GM18511 (cell line): ENCODE measurements at regions not wholly inside any gene's neighbourhood (a gene's known extent, or its start where the extent isn't known, plus 50 kb on each side); places are given as distances from the start of the nearest gene placed in this dataset.

ENCODE experiments used
- ATAC-seq: cut with Tn5 transposase; IDR thresholded peaks from one replicate; pipeline ENCODE4 v1.9.1; 2021; ENCODE audit warnings: mild to moderate bottlenecking, moderate library complexity; ENCODE audit not compliant: unreplicated experiment

DNA sequence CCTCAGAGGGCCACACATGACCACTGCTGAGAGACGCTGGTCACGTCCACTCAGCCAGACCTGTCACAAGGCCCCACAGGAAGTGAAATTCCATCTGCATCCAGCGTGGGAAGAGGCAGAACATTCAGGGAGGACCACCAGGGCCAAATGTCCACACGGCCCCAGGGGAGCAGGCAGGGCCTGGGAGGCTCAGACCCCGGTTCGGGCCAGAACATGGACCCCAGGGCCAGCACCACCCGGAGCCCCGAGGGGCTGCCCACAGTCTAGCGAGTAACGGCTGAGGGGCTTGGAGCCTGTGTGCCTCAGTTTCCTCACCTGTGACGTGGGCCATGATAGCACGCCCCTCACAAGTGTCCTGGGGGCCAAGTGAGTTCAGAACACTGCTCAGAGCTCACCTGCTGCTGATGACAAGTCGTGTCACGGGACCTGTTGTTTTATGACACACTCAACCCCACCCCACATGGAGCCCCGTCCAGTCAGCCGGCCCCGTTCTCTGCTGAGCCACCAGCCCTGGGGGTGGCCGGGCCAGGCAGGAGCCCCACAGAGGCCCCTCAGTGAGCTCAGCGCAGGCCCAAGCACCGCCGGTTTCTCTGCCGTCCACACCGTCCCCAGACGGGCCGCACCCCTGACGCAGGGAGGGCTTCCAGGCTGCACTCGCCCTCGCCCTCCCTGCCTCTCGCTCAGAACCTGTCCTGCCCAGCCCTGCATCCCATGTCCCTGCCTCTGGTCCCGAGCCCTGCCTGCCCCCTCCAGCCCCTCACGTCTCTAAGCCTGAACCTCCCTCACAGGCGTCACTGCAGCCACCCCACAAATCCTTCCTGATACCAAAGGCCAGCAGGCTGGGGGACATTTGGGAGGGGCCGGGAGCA is 79.5 kb upstream of the GALNT9 start:
- no peak for ATAC-seq

DNA sequence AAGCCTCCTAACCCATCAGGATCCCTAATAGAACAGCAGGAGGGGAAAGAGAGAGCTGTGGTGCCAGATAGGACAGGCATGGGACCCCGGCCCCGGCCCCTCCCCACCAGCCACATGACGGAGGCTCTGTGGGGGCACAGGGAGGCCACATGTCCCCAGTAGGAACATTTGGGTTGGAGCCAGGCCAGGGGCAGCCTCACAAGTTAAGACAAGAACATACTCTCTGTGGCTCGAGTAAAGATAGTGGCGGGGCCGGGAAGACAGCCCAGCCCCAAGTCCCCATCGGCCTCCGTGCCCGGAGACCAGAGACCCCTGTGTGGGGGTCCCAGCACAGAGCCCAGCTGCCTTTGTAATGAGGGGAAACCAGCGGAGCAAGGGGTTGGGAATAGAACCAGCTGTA is 78.6 kb upstream of the GALNT9 start:
- ATAC-seq: no peak

DNA sequence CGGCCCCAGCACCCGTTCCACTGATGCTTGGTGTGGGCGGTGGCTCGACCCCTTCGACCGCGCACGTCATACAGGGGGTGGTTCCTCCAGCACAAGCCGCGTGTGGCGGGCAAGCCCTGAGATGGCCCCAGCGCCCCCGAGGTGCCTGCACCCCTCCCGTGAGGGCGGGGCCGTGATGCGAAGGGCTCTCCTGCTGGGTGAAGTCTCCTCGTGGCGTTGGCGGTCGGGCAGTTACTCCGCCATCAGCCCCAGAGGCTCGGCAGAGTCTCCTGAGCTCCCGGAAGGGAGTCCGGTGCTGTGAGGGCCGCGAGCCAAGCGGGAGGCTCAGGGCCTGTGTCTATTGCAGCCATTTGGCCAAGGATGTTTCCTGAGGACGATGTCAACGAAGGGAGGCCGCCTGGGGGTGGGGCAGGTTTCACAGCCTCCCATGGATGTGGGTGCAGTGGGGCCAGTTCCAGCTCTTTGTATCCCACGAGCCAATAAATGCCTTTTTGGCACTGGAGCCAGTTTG is 78.1 kb upstream of the GALNT9 start:
- ATAC-seq: no peak

DNA sequence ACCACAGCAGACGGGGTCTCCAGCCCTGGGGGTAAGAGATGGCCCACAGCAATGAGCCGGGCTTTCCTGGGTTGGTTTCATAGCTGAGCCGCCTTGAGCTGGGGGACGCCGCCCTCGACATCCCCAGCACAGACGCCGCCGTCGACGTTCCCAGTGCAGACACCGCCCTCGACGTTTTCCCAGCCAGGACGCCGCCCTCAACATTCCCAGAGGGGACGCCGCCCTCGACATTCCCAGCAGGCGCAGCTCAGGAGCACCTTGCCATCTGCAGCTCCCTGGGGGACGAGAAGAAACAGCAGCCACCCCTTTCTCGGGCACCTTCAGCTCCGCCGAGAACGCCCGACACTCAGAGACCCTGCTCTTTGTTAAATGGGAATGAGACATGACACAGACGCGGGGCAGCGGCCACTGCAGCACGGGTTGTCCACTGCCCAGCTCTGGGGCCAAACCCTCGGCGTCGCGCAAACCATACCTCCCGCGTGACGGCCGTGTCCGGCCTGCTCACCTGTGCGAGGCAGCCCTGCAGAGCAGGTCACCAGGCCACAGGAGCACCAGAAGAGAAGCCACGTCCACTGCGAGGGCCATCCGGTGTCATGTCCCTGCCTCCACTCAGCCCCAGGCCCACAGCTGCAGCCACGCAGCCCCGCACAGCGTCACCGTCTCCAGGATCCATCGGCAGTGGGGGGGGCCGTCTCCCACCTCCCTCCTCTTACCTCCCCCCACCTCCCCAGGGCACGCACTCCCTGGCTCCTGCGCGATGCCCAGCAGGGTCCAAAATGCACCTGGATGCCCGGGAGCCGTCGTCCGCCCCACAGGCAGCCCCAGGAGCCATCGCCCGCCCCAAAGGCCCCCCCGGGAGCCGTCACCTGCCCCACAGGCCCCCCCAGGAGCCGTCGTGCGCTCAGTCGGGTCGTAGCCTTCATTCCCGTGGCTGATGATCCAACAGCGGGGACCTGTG is 77.4 kb upstream of the GALNT9 start:
- ATAC-seq: no peak

DNA sequence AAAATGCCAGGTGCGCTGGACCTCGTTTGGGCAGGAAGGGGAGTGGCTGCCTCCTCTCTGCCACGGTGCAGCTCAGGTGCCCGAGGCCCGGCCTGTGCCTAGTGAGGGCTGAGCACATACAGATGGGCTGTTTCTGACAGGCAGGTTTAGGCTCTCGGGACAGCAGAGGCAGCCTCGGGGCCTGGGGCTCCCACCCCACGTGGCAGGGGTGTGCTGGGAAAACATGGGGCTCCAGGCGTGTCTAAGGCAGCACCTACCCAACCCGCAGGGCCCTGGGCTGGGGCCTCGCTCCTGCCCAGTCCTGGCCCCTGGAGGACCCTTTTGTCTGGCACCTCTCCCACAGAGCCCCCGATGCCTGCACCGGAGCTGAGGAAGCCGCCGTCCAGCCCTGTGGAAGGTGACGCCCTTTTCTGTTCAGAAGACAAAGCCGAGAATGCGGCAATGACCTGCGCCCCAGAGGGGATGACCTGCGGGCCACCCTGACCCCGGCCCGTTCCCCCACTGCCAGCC is 76.4 kb upstream of the GALNT9 start:
- ATAC-seq: no peak

DNA sequence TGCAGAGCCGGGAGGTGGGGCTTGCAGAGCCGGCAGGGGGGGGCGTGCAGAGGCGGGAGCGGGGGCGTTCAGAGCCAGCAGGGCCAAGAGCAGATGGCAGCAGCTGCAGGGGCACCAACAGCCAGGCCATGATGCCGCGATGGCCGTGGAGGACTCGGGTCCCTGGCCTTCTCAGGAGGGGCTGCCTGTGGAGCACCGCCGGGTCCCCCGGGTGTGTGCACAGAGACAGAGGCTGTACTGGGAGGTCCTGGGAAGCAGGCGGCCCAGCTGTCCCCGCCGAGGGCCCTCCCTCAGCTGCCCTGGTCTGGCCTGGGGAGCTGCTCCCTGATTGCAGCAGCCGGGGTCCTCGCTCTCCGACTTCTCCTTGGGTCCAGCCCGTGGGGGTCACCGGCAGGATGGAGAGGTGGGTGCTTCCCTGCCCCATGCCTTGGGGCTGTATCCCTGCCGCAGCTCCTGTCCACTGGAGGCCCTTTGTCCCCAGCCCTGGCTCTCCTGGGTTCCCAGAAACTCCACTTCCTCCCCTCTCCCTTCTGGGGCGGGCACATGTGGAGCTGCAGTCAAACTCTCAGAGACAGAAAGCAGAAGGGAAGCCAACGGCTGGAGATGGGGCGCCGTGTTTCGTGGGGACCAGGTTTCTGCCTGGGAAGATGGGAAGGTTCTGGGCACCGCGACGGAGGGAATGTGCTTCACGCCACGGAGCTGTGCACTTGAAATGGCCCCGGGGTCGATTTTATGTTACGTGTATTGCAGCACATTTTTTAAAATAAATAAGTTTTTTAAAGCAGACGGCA is 75.8 kb upstream of the GALNT9 start:
- ATAC-seq: no peak

DNA sequence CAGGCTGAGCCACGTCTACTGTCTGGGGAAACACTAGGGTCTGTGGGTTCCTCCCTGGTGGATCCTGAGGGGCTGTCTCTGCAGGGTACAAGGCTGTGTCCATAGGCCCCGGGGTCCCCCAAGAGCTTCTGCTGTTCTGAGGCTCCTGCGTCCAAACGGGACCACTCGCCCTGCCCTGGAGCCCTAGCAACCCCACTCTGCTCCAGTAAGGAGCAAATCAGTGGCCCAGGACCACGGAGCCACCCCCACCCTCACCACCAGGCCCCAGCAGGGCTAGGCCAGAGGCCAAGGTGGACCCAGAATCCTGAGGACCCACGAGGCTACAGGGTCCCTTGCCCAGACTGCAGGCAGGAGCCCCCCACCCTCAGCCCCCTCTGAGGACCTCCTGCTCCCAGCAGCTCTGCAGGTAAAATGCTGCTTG is 75.1 kb upstream of the GALNT9 start:
- ATAC-seq: no peak

DNA sequence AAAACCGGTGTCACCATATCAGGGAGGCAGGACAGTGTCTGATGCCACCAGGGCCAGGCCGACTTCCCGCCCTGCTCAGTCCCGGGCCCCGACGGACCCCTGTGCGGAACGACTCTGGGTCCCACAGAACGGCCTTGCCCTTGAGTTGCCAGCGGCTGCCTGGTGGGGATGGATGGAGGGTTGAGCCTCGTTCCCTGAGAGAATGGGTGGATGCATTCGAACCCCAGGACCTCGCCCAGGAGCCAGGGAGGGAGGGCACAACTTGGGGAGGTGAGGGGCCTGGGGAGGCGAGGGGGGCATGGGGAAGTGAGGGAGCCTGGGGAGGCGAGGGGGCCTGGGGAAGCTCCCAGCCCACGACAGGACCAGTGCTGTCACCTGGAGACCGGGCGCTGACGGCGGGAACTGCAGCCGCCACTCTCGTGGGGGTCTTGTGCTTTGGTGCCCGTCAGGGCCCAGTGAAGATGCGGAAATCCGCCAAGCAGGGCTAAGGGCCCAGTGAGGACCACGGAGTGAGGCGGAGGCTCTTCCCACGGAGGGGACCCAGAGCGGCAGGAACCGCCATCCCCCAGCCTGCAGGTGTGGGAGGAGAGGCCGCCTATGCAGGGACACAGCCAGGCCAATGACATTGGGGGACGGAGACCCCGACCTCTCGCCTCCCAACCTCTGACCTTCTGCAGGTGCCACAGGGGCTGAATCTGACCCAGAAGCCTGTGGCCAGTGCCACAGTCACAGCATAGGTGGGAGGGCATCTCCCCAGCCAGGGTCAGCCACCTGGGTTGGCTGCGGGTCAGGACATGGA is 74.4 kb upstream of the GALNT9 start:
- no peak for ATAC-seq

DNA sequence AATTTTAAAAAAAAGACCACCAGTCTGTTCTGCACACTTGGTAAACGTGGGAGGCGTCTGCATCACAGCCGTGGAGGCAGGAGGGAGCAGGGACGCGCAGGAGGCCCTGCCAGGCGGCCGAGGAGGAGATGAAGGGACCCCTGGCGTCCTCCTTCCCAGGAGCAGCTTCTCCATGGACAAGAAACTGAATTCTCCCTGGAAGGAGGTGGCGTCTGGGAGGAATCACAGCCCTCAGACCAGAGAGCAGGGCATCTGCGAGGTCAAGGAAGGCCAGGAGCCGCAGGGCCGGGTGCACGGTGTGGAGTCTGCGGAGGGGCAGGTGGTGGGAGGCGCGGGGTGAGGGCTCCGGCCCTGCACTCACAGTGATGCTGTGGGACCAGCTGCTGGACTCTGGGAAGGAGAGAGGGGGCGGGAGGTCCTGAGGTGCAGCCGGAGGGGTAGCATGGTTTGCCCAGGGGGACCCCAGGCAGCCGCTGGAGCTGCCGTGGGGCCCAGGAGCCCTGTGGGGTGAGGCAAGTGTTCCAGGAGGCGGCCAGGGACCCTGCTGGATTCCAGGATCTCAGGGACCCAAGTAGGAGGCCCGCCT is 73.5 kb upstream of the GALNT9 start:
- no peak for ATAC-seq

DNA sequence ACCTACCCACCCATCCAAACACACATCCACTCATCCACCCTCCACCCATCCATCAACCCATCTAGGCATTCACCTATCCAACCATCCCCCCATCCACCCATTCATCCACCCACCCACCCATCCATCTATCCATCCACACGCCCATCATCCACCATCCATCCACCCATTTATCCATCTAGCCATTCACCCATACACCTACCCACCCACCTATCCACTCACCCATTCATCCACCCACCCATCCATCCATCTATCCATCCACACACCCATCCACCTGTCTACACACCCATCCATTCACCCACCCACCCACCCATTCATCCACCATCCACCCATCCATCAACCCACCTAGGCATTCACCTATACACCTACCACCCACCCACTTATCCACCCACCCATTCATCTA is 72.6 kb upstream of the GALNT9 start:
- ATAC-seq: no peak

DNA sequence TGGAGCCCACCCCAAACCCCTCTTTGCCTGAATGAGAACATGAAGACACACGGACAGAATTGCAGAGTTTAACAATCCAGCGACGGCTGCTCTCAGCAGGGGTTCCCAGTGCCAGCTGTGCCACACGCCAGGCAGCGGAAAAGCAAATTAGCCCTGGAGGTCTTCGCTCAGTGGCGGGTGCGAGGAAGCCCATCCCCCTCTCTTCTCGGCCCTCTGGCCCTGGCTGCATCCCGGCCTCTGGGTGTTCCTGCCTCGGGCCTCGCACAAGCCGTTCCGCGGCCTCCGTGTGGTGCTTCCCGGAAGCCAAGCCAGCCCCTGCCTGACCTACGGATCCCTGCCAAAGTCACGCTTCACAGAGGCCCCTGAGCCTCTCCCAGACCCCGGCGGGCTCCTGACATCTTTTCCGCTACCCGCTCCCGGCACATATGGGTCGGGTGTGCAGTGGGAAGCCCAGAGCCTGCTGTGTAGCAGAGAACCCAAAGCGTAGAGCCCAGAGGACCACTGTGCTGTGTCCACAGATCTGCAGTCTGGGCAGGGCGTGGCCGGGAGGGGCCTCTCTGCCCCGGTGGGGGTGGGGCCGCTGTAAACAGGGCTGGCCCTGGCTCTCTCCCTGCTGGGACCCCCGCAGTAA is 70.7 kb upstream of the GALNT9 start:
- no peak for ATAC-seq

DNA sequence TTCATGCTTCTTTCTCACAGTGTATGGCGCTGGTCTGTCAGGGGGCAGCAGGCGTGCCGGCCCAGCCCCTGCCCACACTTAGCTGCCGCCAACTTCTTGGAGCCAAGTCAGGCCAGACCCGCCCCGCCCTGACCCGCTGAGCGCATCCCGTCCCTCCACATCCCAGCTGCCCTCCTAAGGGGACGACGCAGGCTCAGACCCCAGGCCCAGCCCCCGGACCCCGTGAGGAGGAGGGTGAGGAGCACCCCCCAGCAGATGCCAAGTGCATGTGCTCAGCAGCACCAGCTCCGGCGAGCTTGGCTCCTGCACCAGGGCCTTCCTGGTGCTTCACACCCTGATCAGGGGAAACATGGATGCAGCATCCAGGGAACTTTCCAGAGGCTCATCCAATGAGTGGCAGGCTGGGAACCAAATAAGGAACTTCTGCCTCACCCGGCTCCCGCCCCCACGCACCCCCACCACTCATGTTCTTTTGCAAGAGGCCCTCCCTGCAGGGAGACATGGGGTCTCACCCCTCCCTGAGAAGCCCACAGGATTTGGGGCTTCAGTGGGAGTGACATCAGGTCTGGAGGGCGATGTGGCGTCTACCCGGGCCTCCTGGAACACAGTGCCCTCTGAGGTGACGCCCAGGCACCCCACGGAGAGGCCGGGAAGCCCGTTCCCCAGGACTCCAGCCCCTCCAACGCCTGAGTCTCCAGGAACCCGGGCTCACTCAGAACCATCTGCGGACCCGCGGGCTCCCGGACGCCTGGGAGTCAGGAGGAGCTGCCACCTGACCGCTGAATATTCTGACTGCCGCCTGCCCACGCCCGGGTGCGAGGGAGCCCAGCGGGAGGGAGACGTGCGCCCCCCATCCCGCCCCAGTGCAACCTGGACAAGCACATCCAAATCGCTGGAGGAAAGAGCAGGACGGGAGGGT is 70.0 kb upstream of the GALNT9 start:
- no peak for ATAC-seq

DNA sequence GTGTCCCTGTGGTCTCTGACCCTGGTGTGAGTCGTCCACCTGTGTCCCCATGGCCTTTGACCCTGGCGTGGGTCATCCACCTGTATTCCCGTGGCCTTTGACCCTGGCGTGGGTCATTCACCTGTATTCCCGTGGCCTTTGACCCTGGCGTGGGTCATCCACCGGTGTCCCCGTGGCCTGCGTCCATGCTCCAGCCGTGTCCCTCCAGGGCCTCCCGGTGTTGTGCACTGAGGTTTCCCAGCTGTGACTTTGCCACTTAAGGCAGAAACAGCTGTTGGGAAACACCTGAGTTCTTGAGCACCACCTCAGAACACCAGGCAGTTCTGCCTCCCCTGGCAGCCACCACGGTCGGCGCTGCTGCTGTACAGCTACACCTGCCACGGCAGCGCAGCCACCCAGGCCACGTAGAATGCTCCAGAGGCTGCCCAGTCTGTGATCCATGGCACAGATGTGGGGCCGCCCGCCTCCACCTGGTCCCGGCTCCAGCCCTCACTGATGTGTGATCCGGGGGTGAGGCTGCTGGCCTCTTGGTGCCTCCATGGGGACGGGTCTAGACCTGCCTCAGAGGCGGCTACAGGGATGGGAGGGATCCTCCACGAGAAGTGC is 69.1 kb upstream of the GALNT9 start:
- ATAC-seq: no peak

DNA sequence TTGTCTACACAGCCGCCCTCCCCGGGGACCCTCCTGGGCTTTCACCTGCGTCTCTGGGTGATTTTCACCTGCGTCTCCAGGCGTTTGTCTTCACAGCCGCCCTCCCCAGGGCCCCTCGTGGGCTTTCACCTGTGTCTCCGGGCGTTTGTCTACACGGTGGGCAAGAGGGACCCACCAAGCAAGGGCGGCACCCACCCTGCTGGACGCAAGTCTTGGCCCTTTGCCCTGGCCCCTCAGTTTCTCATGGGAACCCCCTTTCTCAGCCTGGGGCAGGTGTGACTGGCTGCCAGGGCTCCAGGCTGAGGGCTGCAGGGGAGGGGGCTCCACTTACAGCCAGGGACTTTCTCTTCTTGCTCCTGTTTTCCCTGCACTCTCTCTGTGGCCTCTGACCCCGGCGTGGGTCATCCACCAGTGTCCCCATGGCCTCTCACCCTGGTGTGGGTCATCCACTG is 68.6 kb upstream of the GALNT9 start:
- ATAC-seq: no peak

DNA sequence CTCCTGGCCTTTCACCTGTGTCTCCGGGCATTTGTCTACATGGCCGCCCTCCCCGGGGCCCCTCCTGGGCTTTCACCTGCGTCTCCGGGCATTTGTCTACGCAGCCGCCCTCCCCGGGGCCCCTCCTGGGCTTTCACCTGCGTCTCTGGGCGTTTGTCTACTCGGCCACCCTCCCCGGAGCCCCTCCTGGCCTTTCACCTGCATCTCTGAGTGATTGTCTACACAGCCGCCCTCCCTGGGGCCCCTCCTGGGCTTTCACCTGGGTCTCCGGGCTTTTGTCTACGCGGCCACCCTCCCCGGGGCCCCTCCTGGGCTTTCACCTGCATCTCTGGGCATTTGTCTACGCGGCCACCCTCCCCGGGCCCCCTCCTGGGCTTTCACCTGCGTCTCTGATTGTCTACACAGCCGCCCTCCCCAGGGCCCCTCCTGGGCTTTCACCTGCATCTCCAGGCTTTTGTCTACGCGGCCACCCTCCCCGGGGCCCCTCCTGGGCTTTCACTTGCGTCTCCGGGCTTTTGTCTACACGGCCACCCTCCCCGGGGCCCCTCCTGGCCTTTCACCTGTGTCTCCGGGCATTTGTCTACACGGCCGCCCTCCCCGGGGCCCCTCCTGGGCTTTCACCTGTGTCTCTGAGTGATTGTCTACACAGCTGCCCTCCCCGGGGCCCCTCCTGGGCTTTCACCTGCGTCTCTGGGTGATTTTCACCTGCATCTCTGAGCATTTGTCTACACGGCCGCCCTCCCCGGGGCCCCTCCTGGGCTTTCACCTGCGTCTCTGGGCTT is 68.0 kb upstream of the GALNT9 start:
- ATAC-seq: no peak

DNA sequence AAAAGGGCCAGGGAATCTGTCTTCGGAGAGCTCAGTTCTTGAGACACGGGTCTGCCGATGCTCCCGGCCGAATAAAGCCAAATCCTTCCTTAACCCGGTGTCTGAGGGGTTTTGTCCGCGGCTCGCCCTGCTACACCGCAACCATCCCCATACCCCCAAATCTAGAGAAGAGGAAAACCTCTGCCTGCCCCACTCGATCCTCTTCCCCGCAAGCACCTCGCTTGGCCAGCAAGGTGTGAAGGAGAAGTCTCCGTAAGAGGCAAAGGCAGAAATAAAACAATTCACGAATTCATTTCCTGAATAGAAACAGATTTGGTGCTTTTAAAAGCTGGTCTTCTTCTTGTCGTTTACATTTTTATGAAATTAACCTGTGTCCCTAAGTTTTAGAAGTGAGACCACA is 67.3 kb upstream of the GALNT9 start:
- ATAC-seq: no peak

DNA sequence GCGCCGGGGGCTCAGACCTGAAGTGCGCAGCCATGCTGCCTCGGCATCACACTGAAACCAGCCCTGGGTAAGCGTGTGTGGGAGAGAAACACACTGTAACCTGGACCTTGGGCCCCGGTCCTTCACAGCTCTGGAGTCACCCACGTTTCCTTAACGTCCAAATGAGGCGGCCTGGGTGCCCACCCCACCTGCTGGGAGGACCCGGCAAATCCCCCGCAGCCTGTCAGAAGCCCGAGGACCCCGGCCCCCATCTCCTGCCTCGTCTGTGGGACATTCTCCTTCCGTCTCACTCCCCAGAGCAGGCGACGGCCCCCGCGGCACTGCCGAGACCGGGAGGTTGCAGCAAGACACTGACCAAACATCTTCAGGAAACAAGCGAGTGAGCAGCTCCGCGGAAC is 66.5 kb upstream of the GALNT9 start:
- no peak for ATAC-seq
